ENCODE measurements at regions not wholly inside any gene's neighbourhood (a gene's known extent, or its start where the extent isn't known, plus 50 kb on each side); places are given as distances from the start of the nearest gene placed in this dataset.

GRCh38 chr9:129239946-129240490 lies 62.0 kb upstream of the IER5L start:
- Mint-ChIP-seq H3K27me3 (ENCODE audit: low read depth) (no peaks in the 10 kb centered on the region), H3K36me3 (ENCODE audit: low read depth) (no peaks in the 10 kb centered on the region), H3K27ac (ENCODE audit: unreplicated experiment) (no peak overlapping the region)

GRCh38 chr9:129237803-129238202 lies 59.7 kb upstream of the IER5L start:
- Mint-ChIP-seq H3K36me3 (ENCODE audit: low read depth) (no peaks in the 10 kb centered on the region), H3K27me3 (ENCODE audit: low read depth) (no peaks in the 10 kb centered on the region)
- TF ChIP-seq, protein P1, sequence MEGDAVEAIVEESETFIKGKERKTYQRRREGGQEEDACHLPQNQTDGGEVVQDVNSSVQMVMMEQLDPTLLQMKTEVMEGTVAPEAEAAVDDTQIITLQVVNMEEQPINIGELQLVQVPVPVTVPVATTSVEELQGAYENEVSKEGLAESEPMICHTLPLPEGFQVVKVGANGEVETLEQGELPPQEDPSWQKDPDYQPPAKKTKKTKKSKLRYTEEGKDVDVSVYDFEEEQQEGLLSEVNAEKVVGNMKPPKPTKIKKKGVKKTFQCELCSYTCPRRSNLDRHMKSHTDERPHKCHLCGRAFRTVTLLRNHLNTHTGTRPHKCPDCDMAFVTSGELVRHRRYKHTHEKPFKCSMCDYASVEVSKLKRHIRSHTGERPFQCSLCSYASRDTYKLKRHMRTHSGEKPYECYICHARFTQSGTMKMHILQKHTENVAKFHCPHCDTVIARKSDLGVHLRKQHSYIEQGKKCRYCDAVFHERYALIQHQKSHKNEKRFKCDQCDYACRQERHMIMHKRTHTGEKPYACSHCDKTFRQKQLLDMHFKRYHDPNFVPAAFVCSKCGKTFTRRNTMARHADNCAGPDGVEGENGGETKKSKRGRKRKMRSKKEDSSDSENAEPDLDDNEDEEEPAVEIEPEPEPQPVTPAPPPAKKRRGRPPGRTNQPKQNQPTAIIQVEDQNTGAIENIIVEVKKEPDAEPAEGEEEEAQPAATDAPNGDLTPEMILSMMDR (conservative IDR thresholded peaks at IDR 0.05) = no peak

More at GRCh38 chr9:129239946-129240490, 62.0 kb upstream of the IER5L start:
- Mint-ChIP-seq H3K4me3 (no peak overlapping the region), H3K4me1 (no peaks in the 10 kb centered on the region), H3K9me3 (no peaks in the 10 kb centered on the region)
- TF ChIP-seq, protein P1 (conservative IDR thresholded peaks at IDR 0.05) = no peak
- DNase-seq (ENCODE audit: low read depth, low spot score) = no peak

GRCh38 chr9:129237164-129237611 lies 59.1 kb upstream of the IER5L start:
- no peak for DNase-seq (ENCODE audit: low read depth, low spot score)
- Mint-ChIP-seq H3K4me1 (peaks cover 9% of the 10 kb centered on the region), H3K9me3 (peaks cover 10% of the 10 kb centered on the region), H3K4me3 (no peak overlapping the region), H3K36me3 (ENCODE audit: low read depth) (no peaks in the 10 kb centered on the region), H3K27ac (ENCODE audit: unreplicated experiment) (no peak overlapping the region), H3K27me3 (ENCODE audit: low read depth) (no peaks in the 10 kb centered on the region)
- TF ChIP-seq, protein P1 (conservative IDR thresholded peaks at IDR 0.05) = no peak

More at GRCh38 chr9:129237803-129238202, 59.7 kb upstream of the IER5L start:
- no peak for DNase-seq (ENCODE audit: low read depth, low spot score)
- no peak overlapping the region for H3K27ac Mint-ChIP-seq (ENCODE audit: unreplicated experiment)
- peaks cover 3% of the 10 kb centered on the region for H3K4me1 Mint-ChIP-seq
- no peak overlapping the region for H3K4me3 Mint-ChIP-seq
- H3K9me3 Mint-ChIP-seq = peaks cover 5% of the 10 kb centered on the region

- TF ChIP-seq, protein P1 (conservative IDR thresholded peaks at IDR 0.05) = no peak
- Mint-ChIP-seq H3K4me3 (no peak overlapping the region), H3K27ac (ENCODE audit: unreplicated experiment) (no peak overlapping the region), H3K9me3 (peaks cover 10% of the 10 kb centered on the region), H3K27me3 (ENCODE audit: low read depth) (no peaks in the 10 kb centered on the region), H3K4me1 (peaks cover 9% of the 10 kb centered on the region), H3K36me3 (ENCODE audit: low read depth) (no peaks in the 10 kb centered on the region)
- DNase-seq (ENCODE audit: low read depth, low spot score) = no peak
These were observed 58.5 kb upstream of the IER5L start for GRCh38 chr9:129236441-129237145.

GRCh38 chr9:129235931-129236331 lies 57.9 kb upstream of the IER5L start:
- peaks cover 9% of the 10 kb centered on the region for H3K4me1 Mint-ChIP-seq
- H3K4me3 Mint-ChIP-seq = no peak overlapping the region
- TF ChIP-seq, protein P1 (conservative IDR thresholded peaks at IDR 0.05) = no peak
- H3K27ac Mint-ChIP-seq (ENCODE audit: unreplicated experiment) = no peak overlapping the region
- no peak for DNase-seq (ENCODE audit: low read depth, low spot score)
- H3K36me3 Mint-ChIP-seq (ENCODE audit: low read depth) = no peaks in the 10 kb centered on the region
- peaks cover 10% of the 10 kb centered on the region for H3K9me3 Mint-ChIP-seq
- no peaks in the 10 kb centered on the region for H3K27me3 Mint-ChIP-seq (ENCODE audit: low read depth)
